ENCODE measurements at regions not wholly inside any gene's neighbourhood (a gene's known extent, or its start where the extent isn't known, plus 50 kb on each side); places are given as distances from the start of the nearest gene placed in this dataset.

DNA sequence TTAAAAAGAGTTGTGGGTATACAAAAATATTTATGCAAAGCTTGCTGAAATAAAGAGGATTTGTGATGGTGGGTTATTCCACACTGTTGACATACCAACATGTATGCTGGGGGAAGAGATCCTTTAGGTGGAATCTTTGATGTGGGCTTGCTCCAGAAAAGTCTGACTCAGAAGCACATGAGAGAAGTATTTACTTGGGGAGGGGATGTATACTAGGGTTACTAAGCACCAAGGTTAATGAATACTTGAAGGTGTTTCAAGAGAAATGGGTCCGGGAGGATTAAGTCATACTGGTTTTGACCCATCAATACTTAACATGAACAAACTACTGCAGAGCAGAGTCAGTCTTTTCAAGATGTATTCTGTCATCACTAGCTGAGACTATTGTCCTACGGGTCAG lies 316.4 kb upstream of the GRIN3A start:
- TF ChIP-seq, protein P1, sequence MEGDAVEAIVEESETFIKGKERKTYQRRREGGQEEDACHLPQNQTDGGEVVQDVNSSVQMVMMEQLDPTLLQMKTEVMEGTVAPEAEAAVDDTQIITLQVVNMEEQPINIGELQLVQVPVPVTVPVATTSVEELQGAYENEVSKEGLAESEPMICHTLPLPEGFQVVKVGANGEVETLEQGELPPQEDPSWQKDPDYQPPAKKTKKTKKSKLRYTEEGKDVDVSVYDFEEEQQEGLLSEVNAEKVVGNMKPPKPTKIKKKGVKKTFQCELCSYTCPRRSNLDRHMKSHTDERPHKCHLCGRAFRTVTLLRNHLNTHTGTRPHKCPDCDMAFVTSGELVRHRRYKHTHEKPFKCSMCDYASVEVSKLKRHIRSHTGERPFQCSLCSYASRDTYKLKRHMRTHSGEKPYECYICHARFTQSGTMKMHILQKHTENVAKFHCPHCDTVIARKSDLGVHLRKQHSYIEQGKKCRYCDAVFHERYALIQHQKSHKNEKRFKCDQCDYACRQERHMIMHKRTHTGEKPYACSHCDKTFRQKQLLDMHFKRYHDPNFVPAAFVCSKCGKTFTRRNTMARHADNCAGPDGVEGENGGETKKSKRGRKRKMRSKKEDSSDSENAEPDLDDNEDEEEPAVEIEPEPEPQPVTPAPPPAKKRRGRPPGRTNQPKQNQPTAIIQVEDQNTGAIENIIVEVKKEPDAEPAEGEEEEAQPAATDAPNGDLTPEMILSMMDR (IDR thresholded peaks at IDR 0.05), result no peak
- no peak for TF ChIP-seq POLR2A (IDR thresholded peaks at IDR 0.05)

Measured in thyroid gland (tissue), 4 donors.